ENCODE measurements at regions not wholly inside any gene's neighbourhood (a gene's known extent, or its start where the extent isn't known, plus 50 kb on each side); places are given as distances from the start of the nearest gene placed in this dataset.
"Not testable (repeated sequence)": the region's sequence is repeated elsewhere in the genome, so short reads cannot be mapped to it uniquely, and the experiment has no call there.

DNA sequence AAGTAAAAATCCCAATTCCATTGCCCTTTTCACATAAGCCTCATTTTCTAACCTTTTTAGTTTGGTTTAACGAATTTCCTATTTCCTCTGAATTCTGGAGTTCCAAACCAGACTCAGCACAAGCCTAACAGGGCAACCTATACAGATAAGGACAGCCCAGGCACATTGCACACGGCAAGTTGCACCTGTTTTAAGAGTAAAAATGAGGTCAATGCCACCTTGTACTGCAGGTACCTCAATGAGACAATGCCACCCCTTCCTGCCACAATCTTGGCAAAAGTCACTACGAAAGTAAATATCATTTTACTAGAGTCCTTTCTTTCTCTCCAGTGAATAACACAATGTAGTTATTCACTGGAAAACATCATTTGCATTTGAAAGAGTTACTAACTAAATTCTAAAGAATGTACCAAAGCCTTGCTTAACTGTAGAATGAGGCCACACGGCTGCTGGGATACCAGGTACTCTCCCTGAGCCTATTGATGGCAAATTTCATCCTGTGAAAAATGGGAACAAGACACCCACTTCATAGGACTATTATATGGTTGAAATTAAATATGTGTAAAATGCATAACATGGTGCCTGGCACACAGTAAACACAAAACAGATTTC is 117.2 kb upstream of the NBPF9 start:
- TF ChIP-seq, protein P1, sequence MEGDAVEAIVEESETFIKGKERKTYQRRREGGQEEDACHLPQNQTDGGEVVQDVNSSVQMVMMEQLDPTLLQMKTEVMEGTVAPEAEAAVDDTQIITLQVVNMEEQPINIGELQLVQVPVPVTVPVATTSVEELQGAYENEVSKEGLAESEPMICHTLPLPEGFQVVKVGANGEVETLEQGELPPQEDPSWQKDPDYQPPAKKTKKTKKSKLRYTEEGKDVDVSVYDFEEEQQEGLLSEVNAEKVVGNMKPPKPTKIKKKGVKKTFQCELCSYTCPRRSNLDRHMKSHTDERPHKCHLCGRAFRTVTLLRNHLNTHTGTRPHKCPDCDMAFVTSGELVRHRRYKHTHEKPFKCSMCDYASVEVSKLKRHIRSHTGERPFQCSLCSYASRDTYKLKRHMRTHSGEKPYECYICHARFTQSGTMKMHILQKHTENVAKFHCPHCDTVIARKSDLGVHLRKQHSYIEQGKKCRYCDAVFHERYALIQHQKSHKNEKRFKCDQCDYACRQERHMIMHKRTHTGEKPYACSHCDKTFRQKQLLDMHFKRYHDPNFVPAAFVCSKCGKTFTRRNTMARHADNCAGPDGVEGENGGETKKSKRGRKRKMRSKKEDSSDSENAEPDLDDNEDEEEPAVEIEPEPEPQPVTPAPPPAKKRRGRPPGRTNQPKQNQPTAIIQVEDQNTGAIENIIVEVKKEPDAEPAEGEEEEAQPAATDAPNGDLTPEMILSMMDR (IDR thresholded peaks at IDR 0.05) = not testable (repeated sequence)
- TF ChIP-seq POLR2AphosphoS5, POLR2A, EP300 (IDR thresholded peaks at IDR 0.05): not testable (repeated sequence)

Data from suprapubic skin (tissue), 4 donors.